ENCODE measurements at regions not wholly inside any gene's neighbourhood (a gene's known extent, or its start where the extent isn't known, plus 50 kb on each side); places are given as distances from the start of the nearest gene placed in this dataset.

DNA sequence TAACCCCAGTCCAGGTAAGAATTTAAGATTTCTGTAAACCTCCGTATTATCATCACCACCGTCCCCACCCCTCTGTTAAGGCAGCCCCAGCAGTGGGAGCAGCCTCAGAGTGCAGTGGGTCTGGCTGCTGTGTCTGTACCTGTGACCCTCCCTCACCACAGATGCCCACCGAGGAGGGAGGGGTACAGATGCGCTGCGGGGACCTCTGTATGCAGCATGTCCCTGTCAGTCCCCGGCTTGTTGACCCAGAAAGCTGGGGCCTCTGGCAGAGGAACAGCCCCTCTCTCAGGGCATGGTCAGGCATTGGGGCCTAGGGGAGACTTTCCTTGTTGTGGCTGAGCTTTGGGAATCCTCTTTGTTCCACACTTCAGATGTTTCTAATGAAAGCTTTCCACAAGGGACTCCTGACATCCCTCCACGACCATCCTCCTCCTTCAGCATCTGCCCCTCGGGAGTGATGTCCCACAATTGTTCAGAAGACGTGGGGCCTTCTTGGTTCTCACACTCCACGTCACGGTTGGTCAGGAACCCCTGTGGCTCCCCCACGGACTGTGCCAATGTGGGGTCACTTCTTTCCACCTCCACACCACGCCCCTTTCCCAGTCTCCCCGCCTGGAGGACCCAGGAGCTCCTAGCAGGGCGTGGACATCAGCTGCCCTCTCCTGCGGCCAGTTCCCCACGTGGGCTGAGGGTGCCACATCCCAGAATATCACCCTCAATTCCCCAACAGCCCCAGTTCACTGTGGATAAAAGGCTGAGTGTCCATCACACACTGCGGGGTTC lies 384.2 kb upstream of the MYT1L start:
- 68 to 84% methylated on average over 14 to 15 of the region's 18 CpGs for WGBS, 2 donors (ENCODE audit: low coverage in 1 of 2)
- no peak for DNase-seq
- TF ChIP-seq, protein P1, sequence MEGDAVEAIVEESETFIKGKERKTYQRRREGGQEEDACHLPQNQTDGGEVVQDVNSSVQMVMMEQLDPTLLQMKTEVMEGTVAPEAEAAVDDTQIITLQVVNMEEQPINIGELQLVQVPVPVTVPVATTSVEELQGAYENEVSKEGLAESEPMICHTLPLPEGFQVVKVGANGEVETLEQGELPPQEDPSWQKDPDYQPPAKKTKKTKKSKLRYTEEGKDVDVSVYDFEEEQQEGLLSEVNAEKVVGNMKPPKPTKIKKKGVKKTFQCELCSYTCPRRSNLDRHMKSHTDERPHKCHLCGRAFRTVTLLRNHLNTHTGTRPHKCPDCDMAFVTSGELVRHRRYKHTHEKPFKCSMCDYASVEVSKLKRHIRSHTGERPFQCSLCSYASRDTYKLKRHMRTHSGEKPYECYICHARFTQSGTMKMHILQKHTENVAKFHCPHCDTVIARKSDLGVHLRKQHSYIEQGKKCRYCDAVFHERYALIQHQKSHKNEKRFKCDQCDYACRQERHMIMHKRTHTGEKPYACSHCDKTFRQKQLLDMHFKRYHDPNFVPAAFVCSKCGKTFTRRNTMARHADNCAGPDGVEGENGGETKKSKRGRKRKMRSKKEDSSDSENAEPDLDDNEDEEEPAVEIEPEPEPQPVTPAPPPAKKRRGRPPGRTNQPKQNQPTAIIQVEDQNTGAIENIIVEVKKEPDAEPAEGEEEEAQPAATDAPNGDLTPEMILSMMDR (IDR thresholded peaks at IDR 0.05): no peak
- TF ChIP-seq POLR2A (IDR thresholded peaks at IDR 0.05) (no peak), POLR2AphosphoS5 (IDR thresholded peaks at IDR 0.05) (no peak), EP300 (IDR thresholded peaks at IDR 0.05; ENCODE audit: low read depth) (no peak)
- Histone ChIP-seq H3K4me3 (no peak overlapping the region), H3K4me1 (no peaks in the 10 kb centered on the region), H3K27me3 (no peaks in the 10 kb centered on the region), H3K9me3 (no peaks in the 10 kb centered on the region), H3K36me3 (no peaks in the 10 kb centered on the region), H3K27ac (no peak overlapping the region)
- in situ Hi-C loops (cut with MboI; ENCODE audit: low pct_ligation_motif_present in 1 of 4, low pct_unique_long_range_greater_than_20kb in 1 of 4, low sequenced_read_pairs in 3 of 4): no loop called here
- intact Hi-C loops (cut with DNase I; ENCODE audit: low total_unique reads): no loop called here

DNA sequence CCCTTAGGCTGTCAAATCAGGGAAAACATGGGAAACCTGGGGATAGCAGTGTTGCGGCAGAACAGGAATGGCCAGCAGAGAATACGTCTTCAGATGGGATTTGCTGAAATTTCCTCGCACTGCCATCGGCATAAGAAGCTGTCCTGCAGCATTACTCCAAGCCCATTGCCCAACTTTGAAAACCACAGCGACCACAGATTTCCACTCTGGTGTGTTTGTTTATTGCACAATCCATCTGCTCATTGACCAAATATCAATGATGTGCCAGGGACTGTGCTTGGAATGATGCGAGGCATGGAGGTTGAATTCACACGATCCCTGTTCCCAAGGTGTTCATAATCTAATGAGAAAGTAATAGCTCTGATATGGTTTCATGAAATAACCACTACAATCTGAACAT lies 383.3 kb upstream of the MYT1L start:
- H3K36me3 ChIP-seq: no peaks in the 10 kb centered on the region
- no peaks in the 10 kb centered on the region for H3K27me3 ChIP-seq
- 77 to 85% methylated on average over 4 to 7 of the region's 7 CpGs for WGBS, 2 donors (ENCODE audit: low coverage in 1 of 2)
- no peaks in the 10 kb centered on the region for H3K4me1 ChIP-seq
- no peak for DNase-seq
- H3K9me3 ChIP-seq: no peaks in the 10 kb centered on the region
- H3K27ac ChIP-seq: no peak overlapping the region
- in situ Hi-C loops (cut with MboI; ENCODE audit: low pct_ligation_motif_present in 1 of 4, low pct_unique_long_range_greater_than_20kb in 1 of 4, low sequenced_read_pairs in 3 of 4): no loop called here
- no peak overlapping the region for H3K4me3 ChIP-seq
- intact Hi-C loops (cut with DNase I; ENCODE audit: low total_unique reads): no loop called here
- TF ChIP-seq POLR2A (IDR thresholded peaks at IDR 0.05) (no peak), POLR2AphosphoS5 (IDR thresholded peaks at IDR 0.05) (no peak), EP300 (IDR thresholded peaks at IDR 0.05; ENCODE audit: low read depth) (no peak)
- TF ChIP-seq, protein P1 (IDR thresholded peaks at IDR 0.05): no peak

DNA sequence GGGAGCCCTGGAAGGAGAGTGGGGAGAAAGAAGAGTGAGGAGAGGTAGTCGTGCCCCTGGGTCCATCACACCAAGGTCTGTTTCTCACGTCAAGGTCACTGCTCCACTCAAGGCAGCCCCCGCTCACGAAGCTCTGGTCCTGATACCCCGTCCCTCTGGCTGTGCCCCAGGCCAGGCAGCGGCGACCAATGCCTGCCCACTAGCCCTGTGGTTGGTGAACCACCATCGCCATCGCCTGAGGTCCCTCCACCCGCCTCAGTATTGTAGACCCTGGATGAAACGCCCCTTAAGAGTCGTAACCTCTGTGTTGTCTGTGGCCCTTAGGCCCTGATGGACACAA lies 378.3 kb upstream of the MYT1L start:
- in situ Hi-C loops (cut with MboI; ENCODE audit: low pct_ligation_motif_present in 1 of 4, low pct_unique_long_range_greater_than_20kb in 1 of 4, low sequenced_read_pairs in 3 of 4): no loop called here
- Histone ChIP-seq H3K4me3 (no peak overlapping the region), H3K36me3 (no peaks in the 10 kb centered on the region), H3K27me3 (no peaks in the 10 kb centered on the region), H3K9me3 (no peaks in the 10 kb centered on the region), H3K27ac (no peak overlapping the region), H3K4me1 (no peaks in the 10 kb centered on the region)
- WGBS, 2 donors (ENCODE audit: low coverage in 1 of 2): 87% methylated on average over 12 of the region's 12 CpGs; no CpG with 5 or more reads in 1 of the 2 donors
- TF ChIP-seq POLR2AphosphoS5 (IDR thresholded peaks at IDR 0.05): no peak
- no peak for TF ChIP-seq POLR2A (IDR thresholded peaks at IDR 0.05)
- TF ChIP-seq, protein P1 (IDR thresholded peaks at IDR 0.05): no peak
- TF ChIP-seq EP300 (IDR thresholded peaks at IDR 0.05; ENCODE audit: low read depth): no peak
- intact Hi-C loops (cut with DNase I; ENCODE audit: low total_unique reads): no loop called here
- DNase-seq: no peak

DNA sequence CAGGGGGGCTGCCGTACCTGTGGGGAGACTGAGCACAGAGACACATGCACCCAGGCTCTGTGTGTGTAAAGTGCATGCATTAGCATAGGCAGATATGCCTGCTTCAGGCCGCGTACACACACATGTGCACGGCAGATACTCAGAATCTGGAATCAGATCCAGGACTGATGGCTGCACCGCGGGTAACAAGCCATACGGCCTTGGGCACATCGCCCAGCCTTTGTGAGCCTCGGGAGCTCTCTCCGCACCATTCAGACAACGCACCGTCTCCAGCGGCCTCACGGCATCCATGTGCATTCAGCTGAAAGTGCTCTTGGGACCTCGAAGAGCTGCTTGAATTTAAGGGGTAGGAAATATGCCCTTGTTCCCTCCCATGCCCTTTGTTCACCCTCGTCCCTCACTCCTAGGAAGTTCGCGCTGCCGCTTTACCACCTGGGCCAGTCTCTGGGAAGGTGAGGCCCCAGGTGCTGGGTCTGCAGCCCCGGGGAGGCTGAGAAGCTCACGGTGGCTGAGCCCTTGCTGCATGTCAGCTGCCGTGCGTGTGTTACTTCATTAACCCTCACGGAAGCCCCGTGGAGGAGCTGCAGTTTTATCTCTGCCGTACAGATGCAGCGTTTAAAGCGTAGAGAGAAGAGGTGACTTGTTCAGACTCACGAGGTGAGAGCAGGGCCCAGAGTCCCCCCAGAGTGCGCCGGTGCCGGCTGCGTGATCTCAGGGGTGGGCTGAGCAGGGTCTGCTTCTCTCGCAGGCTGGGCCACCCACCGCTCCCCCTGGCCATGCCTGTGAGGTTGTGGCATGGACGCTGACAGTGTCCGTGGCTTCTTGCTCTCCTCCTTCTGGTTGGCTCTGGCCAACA lies 377.7 kb upstream of the MYT1L start:
- DNase-seq: no peak
- H3K27ac ChIP-seq: no peak overlapping the region
- 83% methylated on average over 37 of the region's 37 CpGs; no CpG with 5 or more reads in 1 of the 2 donors for WGBS, 2 donors (ENCODE audit: low coverage in 1 of 2)
- H3K4me3 ChIP-seq: no peak overlapping the region
- H3K9me3 ChIP-seq: no peaks in the 10 kb centered on the region
- no peaks in the 10 kb centered on the region for H3K36me3 ChIP-seq
- in situ Hi-C loops (cut with MboI; ENCODE audit: low pct_ligation_motif_present in 1 of 4, low pct_unique_long_range_greater_than_20kb in 1 of 4, low sequenced_read_pairs in 3 of 4) (no loop called here), intact Hi-C loops (cut with DNase I; ENCODE audit: low total_unique reads) (no loop called here)
- no peaks in the 10 kb centered on the region for H3K27me3 ChIP-seq
- H3K4me1 ChIP-seq: no peaks in the 10 kb centered on the region
- TF ChIP-seq POLR2A (IDR thresholded peaks at IDR 0.05): no peak
- no peak for TF ChIP-seq EP300 (IDR thresholded peaks at IDR 0.05; ENCODE audit: low read depth)
- no peak for TF ChIP-seq POLR2AphosphoS5 (IDR thresholded peaks at IDR 0.05)
- TF ChIP-seq, protein P1 (IDR thresholded peaks at IDR 0.05): no peak
